ENCODE measurements at regions not wholly inside any gene's neighbourhood (a gene's known extent, or its start where the extent isn't known, plus 50 kb on each side); places are given as distances from the start of the nearest gene placed in this dataset.

- intact Hi-C loops (cut with micrococcal nuclease; ENCODE audit: unreplicated experiment), result no loop called here
- CTCF ChIA-PET, result no interaction called here
- no peak overlapping the region for H3K4me3 Mint-ChIP-seq (ENCODE audit: low read depth, unreplicated experiment)
- TF ChIP-seq CTCF (IDR thresholded peaks at IDR 0.05; ENCODE audit: unreplicated experiment), result no peak
- no peak for DNase-seq
- H3K4me1 Mint-ChIP-seq (ENCODE audit: low read depth, unreplicated experiment), result no peaks in the 10 kb centered on the region
- H3K27ac Mint-ChIP-seq (ENCODE audit: unreplicated experiment), result no peak overlapping the region
- no peaks in the 10 kb centered on the region for H3K36me3 Mint-ChIP-seq (ENCODE audit: insufficient read depth, unreplicated experiment)
- H3K27me3 Mint-ChIP-seq (ENCODE audit: unreplicated experiment), result no peaks in the 10 kb centered on the region
- no peaks in the 10 kb centered on the region for H3K9me3 Mint-ChIP-seq (ENCODE audit: low read depth, unreplicated experiment)
- BruUV-seq (replicated peaks), result no TSS peak
Measured at GRCh38 chr9:107856633-107857032, 367.1 kb upstream of the KLF4 start.

GRCh38 chr9:107855164-107855563 lies 365.6 kb upstream of the KLF4 start:
- H3K9me3 Mint-ChIP-seq (ENCODE audit: low read depth, unreplicated experiment), result no peaks in the 10 kb centered on the region
- H3K27ac Mint-ChIP-seq (ENCODE audit: unreplicated experiment), result no peak overlapping the region
- no TSS peak for BruUV-seq (replicated peaks)
- TF ChIP-seq CTCF (IDR thresholded peaks at IDR 0.05; ENCODE audit: unreplicated experiment), result no peak
- DNase-seq, result no peak
- no peaks in the 10 kb centered on the region for H3K36me3 Mint-ChIP-seq (ENCODE audit: insufficient read depth, unreplicated experiment)
- H3K27me3 Mint-ChIP-seq (ENCODE audit: unreplicated experiment), result no peaks in the 10 kb centered on the region
- intact Hi-C loops (cut with micrococcal nuclease; ENCODE audit: unreplicated experiment), result no loop called here
- H3K4me1 Mint-ChIP-seq (ENCODE audit: low read depth, unreplicated experiment), result no peaks in the 10 kb centered on the region
- no peak overlapping the region for H3K4me3 Mint-ChIP-seq (ENCODE audit: low read depth, unreplicated experiment)
- CTCF ChIA-PET, result no interaction called here

GRCh38 chr9:107853461-107853860 lies 363.9 kb upstream of the KLF4 start:
- intact Hi-C loops (cut with micrococcal nuclease; ENCODE audit: unreplicated experiment), result no loop called here
- H3K27ac Mint-ChIP-seq (ENCODE audit: unreplicated experiment), result no peak overlapping the region
- no peaks in the 10 kb centered on the region for H3K27me3 Mint-ChIP-seq (ENCODE audit: unreplicated experiment)
- H3K4me3 Mint-ChIP-seq (ENCODE audit: low read depth, unreplicated experiment), result no peak overlapping the region
- H3K4me1 Mint-ChIP-seq (ENCODE audit: low read depth, unreplicated experiment), result no peaks in the 10 kb centered on the region
- DNase-seq, result no peak
- BruUV-seq (replicated peaks), result no TSS peak
- CTCF ChIA-PET, result no interaction called here
- TF ChIP-seq CTCF (IDR thresholded peaks at IDR 0.05; ENCODE audit: unreplicated experiment), result no peak
- no peaks in the 10 kb centered on the region for H3K9me3 Mint-ChIP-seq (ENCODE audit: low read depth, unreplicated experiment)
- H3K36me3 Mint-ChIP-seq (ENCODE audit: insufficient read depth, unreplicated experiment), result no peaks in the 10 kb centered on the region

- no TSS peak for BruUV-seq (replicated peaks)
- no peak for TF ChIP-seq CTCF (IDR thresholded peaks at IDR 0.05; ENCODE audit: unreplicated experiment)
- CTCF ChIA-PET, result no interaction called here
- intact Hi-C loops (cut with micrococcal nuclease; ENCODE audit: unreplicated experiment), result no loop called here
- no peaks in the 10 kb centered on the region for H3K9me3 Mint-ChIP-seq (ENCODE audit: low read depth, unreplicated experiment)
- H3K36me3 Mint-ChIP-seq (ENCODE audit: insufficient read depth, unreplicated experiment), result no peaks in the 10 kb centered on the region
- DNase-seq, result no peak
- no peak overlapping the region for H3K4me3 Mint-ChIP-seq (ENCODE audit: low read depth, unreplicated experiment)
- no peak overlapping the region for H3K27ac Mint-ChIP-seq (ENCODE audit: unreplicated experiment)
- H3K4me1 Mint-ChIP-seq (ENCODE audit: low read depth, unreplicated experiment), result no peaks in the 10 kb centered on the region
- no peaks in the 10 kb centered on the region for H3K27me3 Mint-ChIP-seq (ENCODE audit: unreplicated experiment)
Measured at GRCh38 chr9:107852891-107853290, 363.3 kb upstream of the KLF4 start.

- no peaks in the 10 kb centered on the region for H3K9me3 Mint-ChIP-seq (ENCODE audit: low read depth, unreplicated experiment)
- intact Hi-C loops (cut with micrococcal nuclease; ENCODE audit: unreplicated experiment), result no loop called here
- no peak overlapping the region for H3K4me3 Mint-ChIP-seq (ENCODE audit: low read depth, unreplicated experiment)
- H3K27ac Mint-ChIP-seq (ENCODE audit: unreplicated experiment), result no peak overlapping the region
- no peak for TF ChIP-seq CTCF (IDR thresholded peaks at IDR 0.05; ENCODE audit: unreplicated experiment)
- H3K36me3 Mint-ChIP-seq (ENCODE audit: insufficient read depth, unreplicated experiment), result no peaks in the 10 kb centered on the region
- DNase-seq, result no peak
- CTCF ChIA-PET, result no interaction called here
- no TSS peak for BruUV-seq (replicated peaks)
- no peaks in the 10 kb centered on the region for H3K27me3 Mint-ChIP-seq (ENCODE audit: unreplicated experiment)
- H3K4me1 Mint-ChIP-seq (ENCODE audit: low read depth, unreplicated experiment), result no peaks in the 10 kb centered on the region
Measured at GRCh38 chr9:107850653-107851052, 361.1 kb upstream of the KLF4 start.
